ENCODE measurements at regions not wholly inside any gene's neighbourhood (a gene's known extent, or its start where the extent isn't known, plus 50 kb on each side); places are given as distances from the start of the nearest gene placed in this dataset.

GRCh38 chr6:147023148-147023547, 181.1 kb upstream of the STXBP5 start:
- no peak overlapping the region for H3K27ac ChIP-seq (ENCODE audit: control insufficient read depth, insufficient read depth)
- in situ Hi-C loops (cut with MboI): no loop called here
- no peak for TF ChIP-seq MTA2 (IDR thresholded peaks at IDR 0.05; ENCODE audit: low read depth)
- TF ChIP-seq FOXM1 (IDR thresholded peaks at IDR 0.05; ENCODE audit: low read depth, low read length): no peak
- TF ChIP-seq ELK1 (IDR thresholded peaks at IDR 0.05; ENCODE audit: low read depth, low read length): no peak
- no peak for TF ChIP-seq CBFB (IDR thresholded peaks at IDR 0.05; ENCODE audit: low read depth)
- no peak for TF ChIP-seq CEBPB (IDR thresholded peaks at IDR 0.05; ENCODE audit: borderline replicate concordance in 1 of 2, low read depth in 2 of 2, low read length in 2 of 2)
- TF ChIP-seq EGR1 (IDR thresholded peaks at IDR 0.05; ENCODE audit: borderline replicate concordance in 1 of 2, low read depth in 2 of 2, low read length in 2 of 2): no peak
- TF ChIP-seq BRCA1 (IDR thresholded peaks at IDR 0.05; ENCODE audit: low read depth, low read length): no peak
- TF ChIP-seq TARDBP (IDR thresholded peaks at IDR 0.05; ENCODE audit: borderline replicate concordance): no peak
- no peak for TF ChIP-seq HDGF (IDR thresholded peaks at IDR 0.05)
- TF ChIP-seq E2F4 (IDR thresholded peaks at IDR 0.05; ENCODE audit: low read depth, low read length): no peak
- no peak for TF ChIP-seq SREBF2 (IDR thresholded peaks at IDR 0.05; ENCODE audit: low read length)
- no peak for TF ChIP-seq SIN3A (IDR thresholded peaks at IDR 0.05; ENCODE audit: low read depth, low read length)
- no peak for TF ChIP-seq RUNX3 (IDR thresholded peaks at IDR 0.05; ENCODE audit: low read length)
- no peak for TF ChIP-seq HSF1 (IDR thresholded peaks at IDR 0.05; ENCODE audit: low read depth, low read length)
- TF ChIP-seq ATF3 (IDR thresholded peaks at IDR 0.05; ENCODE audit: borderline replicate concordance, extremely low read depth, low read depth, low read length): no peak
- no peak for TF ChIP-seq LARP7 (IDR thresholded peaks at IDR 0.05)
- TF ChIP-seq CHD2 (IDR thresholded peaks at IDR 0.05; ENCODE audit: borderline replicate concordance, low read depth, low read length): no peak
- no peak for TF ChIP-seq MYB (IDR thresholded peaks at IDR 0.05; ENCODE audit: borderline replicate concordance, low read depth, low read length)
- POLR2A ChIA-PET: no interaction called here
- no peaks in the 10 kb centered on the region for H3K79me2 ChIP-seq (ENCODE audit: control insufficient read depth, insufficient read depth, low read length)
- no TSS peak for BruUV-seq (replicated peaks)
- no peak overlapping the region for H3K4me3 ChIP-seq
- SMC1A ChIA-PET (ENCODE audit: uncharacterized antibody, unreplicated experiment): interaction anchor here (0.8 kb wide), 1 partner anchor 9 kb away, joined by 3 read pairs; no protein-coding TSS in a partner anchor
- H3K9ac ChIP-seq (ENCODE audit: control insufficient read depth, insufficient read depth, low read length): no peak overlapping the region
- H3K4me1 ChIP-seq (ENCODE audit: control insufficient read depth, insufficient read depth, low read length): no peaks in the 10 kb centered on the region
- FAIRE-seq (no peak), DNase-seq (ENCODE audit: low read depth, low spot score) (no peak), ATAC-seq (peak; percentile 49)
- intact Hi-C loops (cut with micrococcal nuclease; ENCODE audit: unreplicated experiment): no loop called here
- H3K27me3 ChIP-seq (replicated peaks in 1 of 2; ENCODE audit: control insufficient read depth in 2 of 2, insufficient read depth in 2 of 2, low read length in 1 of 2): no peaks in the 10 kb centered on the region
- RAD21 ChIA-PET (ENCODE audit: unreplicated experiment): no interaction called here
- H4K20me1 ChIP-seq (ENCODE audit: control insufficient read depth, insufficient read depth): no peaks in the 10 kb centered on the region
- H3K9me3 ChIP-seq (replicated peaks; ENCODE audit: control insufficient read depth, insufficient read depth, low read length): no peaks in the 10 kb centered on the region
- CTCF ChIA-PET: interaction anchor here (1.0 kb wide), 1 partner anchor 14 kb away, joined by 3 read pairs; no protein-coding TSS in a partner anchor
- H3K36me3 ChIP-seq (ENCODE audit: control insufficient read depth in 2 of 2, insufficient read depth in 2 of 2, low read length in 1 of 2): no peaks in the 10 kb centered on the region
- H3K4me2 ChIP-seq (ENCODE audit: control insufficient read depth, insufficient read depth): no peak overlapping the region
- no peak overlapping the region for H2AFZ ChIP-seq (ENCODE audit: control insufficient read depth, low read depth, low read length)

Data from GM12878 (cell line).